ENCODE measurements at regions not wholly inside any gene's neighbourhood (a gene's known extent, or its start where the extent isn't known, plus 50 kb on each side); places are given as distances from the start of the nearest gene placed in this dataset.
"Not testable (repeated sequence)": the region's sequence is repeated elsewhere in the genome, so short reads cannot be mapped to it uniquely, and the experiment has no call there.

GRCh38 chr16:85222155-85222863 is 110.0 kb upstream of the CIBAR2 start:
- no peak for DNase-seq

GRCh38 chr16:85225257-85225656 is 113.0 kb upstream of the CIBAR2 start:
- DNase-seq: no peak

DNA sequence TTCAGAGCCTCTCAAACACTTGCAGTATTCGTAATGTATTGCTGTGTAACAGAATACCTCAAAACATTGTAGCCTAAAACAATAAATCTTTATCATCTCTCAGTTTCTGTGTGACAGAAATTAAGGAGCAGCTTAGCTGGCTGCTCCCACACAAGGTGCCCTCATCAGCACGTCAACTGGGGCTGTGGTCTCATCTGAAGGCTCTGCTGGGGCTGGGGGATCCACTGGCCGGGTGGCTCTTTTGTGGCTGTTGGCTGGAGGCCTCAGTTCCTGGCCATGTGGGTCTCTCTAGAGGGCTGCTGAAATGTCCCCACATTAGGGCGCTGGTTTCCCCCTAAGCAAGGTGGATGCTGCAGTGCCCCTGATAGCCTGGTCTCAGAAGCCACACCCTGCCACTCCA is 113.4 kb upstream of the CIBAR2 start:
- no peak for DNase-seq

DNA sequence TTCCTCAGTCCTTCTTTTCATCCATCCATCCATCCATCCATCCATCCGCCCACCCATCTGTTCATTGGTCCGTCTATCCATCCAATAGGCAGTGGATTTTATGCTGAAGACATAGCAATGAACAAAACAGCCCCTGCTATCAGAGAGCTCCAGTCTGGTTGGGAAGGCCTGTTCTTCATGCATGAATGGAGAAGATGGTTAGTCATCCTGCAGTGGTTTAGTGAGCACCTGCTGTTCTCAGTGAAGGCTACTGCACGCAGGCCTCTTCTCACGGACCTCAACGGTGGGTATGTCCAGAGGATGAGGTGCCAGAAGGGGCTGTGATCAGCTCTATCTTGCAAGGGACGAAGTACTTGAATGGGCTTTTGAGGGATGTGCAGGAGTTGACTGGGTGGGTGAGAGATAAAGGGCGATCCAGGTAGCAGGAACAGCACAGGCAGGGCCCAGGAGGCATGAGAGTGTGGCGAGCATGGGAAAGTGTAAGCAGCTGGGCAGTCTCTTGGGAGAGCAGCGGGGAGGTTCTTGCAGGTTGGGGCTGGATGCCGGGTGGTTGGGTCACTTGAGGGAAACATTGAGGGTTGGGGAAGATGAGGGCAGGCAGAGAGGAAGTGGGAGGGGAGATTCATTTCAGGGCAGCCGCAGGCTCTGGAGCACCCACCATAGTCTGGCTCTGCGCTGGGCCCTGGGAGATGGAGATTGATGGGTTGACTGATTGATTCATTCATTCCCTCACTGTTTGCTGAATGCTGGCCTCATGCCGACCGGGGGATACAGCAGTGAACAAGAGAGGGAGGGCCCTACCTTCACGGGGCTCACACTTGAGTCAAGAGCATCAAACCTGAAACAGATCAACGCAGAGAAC is 115.0 kb upstream of the CIBAR2 start:
- no peak for DNase-seq

DNA sequence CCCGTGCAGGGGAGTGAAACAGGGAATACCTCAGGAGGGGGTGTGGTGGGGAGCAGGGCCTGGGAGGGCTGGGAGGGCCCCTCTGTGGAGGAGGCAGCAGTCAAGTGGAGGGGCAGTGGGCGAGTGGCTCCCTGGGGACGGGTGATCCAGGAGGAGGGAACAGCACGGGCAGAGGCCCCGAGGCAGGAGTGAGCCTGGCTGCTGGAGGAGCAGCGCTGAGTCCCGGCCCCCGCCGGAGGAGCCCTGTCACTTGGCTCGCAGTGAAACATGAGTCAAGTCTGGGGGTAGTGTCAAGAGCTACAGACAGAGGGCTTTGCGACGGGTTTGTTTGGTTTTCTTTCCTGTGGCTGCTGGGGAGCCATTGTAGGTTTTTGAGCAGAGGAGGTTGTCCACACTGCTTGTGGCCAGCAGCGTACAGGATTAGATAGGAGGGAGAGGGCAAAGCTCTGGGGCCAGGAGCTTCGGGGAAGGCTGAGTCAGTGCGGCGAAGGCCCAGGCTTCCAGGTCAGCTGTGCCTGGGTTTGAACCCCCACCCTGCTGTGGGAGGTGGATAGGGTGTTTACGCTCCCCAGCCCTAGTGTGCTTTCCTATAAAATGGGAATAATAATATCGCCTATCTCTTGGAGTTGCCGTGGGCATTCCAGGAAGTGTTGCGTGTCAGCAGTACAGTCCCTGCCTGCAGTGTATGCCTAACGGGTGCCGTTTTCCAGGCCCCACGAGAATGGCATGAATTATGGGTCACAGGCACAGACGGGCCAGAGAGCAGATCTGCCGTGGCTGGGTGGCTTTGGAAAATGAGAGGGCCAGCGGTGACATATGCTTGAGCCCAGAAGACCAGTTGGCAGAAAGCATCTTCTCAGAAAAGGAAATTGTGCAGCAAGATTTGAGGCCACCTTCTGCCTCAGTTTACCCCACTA is 115.9 kb upstream of the CIBAR2 start:
- no peak for DNase-seq

GRCh38 chr16:85228970-85229430 is 116.7 kb upstream of the CIBAR2 start:
- no peak for DNase-seq

GRCh38 chr16:85229869-85230462 is 117.7 kb upstream of the CIBAR2 start:
- no peak for DNase-seq

GRCh38 chr16:85230764-85231383 is 118.6 kb upstream of the CIBAR2 start:
- DNase-seq: not testable (repeated sequence)

DNA sequence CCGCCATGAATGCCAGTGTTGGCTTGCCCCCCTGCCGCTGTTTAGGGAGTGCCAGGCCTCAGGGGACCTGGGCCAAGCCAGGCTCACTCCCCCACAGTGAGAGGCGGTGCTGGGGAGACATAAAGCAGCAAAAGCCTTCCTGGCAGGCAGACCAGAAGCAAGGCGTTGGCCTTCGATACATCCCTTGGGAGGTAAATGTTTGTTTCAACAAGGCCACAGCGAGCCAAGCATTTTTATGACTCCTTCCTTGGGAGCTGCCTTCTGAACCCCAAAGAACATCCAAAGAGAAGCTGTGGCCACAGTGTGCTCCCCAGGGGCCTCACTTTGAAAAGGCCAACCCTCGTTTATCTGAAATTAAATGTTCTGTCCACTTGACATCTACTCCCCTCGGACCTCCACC is 119.7 kb upstream of the CIBAR2 start:
- no peak for DNase-seq

- DNase-seq: no peak
Measured at GRCh38 chr16:85232369-85233142, 120.3 kb upstream of the CIBAR2 start.

GRCh38 chr16:85233516-85233915 is 121.2 kb upstream of the CIBAR2 start:
- no peak for DNase-seq

DNA sequence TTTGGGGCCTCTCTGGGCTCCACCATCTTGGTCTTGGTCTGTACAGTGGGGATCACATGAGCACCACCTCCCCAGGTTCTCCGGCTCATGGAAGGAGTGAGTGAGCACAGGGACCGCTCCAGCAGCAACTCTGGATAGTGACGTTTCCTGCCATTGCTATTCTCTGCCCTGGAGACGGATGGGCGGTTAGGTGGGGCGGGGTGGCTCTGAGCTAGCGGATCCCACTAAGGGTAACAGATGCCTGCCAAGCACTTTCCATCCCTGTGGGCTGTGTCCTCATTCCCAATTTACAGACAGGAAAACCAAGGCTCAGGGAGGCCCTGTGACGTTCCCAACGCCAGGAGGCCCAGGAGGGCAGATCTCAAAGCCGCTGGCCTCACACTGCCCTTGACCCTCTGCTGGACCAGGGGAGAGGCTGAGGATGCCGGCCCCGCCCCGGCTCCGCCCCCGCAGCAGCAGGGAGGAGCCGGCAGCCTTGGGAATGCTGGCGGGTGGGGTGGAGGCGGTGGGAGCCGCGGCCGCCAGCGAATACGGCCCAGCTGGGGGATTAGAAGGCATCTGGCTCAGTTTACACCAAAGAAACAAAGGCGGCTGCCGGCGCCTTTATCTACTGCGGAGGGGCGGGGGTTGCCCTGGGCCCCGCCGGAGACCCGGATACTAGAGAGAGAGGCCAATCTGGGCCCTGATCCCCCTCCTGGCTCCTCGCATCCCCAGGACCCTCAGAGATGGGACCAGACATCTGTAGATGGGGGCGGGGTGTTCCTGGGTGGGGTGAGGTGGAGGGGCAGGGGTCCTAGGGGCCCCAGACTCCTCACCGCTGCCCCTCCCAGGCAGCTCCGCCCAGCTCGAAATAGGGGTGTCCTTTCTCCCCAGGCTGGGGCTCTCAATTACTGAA is 122.3 kb upstream of the CIBAR2 start:
- DNase-seq: no peak

DNA sequence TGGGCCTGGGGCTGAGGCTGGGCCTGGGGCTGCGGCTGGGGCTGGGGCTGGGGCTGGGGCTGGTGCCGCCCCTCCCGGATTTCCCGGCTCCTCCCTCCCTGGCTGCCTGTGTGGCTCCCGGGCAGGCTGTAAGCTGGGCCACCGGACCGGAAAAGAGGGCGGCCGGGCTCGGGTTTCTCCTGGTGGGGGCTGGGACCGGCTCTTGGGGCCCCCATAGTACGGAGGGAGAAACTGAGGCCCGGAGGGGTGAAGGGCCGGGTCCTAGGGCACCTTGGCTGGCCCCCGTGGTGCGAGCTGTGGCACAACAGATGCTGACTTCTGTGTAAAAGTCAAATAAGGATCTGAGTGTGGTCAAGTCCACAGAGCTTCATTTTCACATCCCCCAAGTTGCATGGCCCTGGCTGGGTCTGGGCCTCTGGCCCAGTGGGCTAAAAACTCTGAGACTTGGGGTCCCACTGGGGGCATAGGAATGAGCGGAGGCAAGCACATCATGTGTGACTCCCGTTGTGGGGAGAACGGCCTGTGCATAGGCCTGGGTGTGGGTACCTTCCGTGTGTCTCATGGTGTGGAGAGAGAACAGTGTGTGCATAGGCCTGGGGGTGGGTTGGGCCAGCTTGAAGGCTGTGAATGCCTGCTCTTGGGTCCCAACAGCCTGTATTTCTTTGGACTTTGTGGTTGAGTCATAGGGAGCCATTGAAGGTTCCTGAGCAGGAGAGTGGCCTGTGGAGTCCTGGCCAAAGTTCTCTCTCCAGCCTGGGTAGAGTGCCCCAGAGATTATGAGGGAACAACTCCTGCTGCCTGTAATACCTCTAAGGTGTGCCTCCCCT is 123.9 kb upstream of the CIBAR2 start:
- no peak for DNase-seq

- no peak for DNase-seq
Measured at GRCh38 chr16:85236818-85237150, 124.5 kb upstream of the CIBAR2 start.

GRCh38 chr16:85237817-85238216 is 125.5 kb upstream of the CIBAR2 start:
- no peak for DNase-seq

GRCh38 chr16:85238233-85238647 is 126.0 kb upstream of the CIBAR2 start:
- no peak for DNase-seq

DNA sequence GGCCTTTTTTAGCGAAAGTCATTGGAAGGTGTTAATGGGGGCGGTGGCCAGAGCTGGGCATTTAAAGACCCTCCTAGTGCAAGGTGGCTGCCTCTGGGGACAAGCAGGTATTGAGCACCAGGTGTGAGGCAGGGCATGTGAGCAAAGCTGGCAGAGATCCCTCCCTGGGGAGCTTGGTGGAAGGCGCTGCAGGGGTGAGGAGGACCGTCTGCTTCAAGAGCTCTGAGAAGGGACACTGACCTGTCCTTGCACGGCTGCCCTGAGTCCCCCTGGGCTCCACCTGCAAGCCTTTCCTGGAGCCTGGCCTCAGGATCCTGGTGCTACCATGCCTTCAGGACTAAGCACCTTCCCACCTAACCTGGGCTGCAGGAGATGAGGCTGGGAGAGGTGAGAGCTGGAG is 127.0 kb upstream of the CIBAR2 start:
- DNase-seq: no peak

DNA sequence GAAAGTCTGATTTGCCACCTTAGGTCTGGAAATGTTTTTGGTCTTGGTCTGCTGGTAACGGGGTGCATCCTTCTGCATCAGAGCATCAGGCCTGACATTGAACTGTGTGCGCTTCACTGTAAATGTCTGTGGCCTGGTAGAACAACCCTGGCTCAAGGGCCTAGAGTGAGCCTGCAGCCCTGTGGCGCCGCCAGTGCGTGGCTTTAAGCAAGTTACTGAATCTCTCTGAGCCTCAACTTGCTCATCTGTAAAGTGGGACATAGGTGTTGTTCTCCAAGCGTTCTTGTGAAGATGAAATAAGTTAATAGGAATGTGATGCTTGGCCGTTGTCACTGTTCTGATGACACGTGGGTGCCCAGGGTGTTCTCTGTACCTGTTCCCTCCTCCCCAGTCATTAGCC is 127.6 kb upstream of the CIBAR2 start:
- DNase-seq: no peak

Data from activated gamma-delta T cell (primary cell).